H1 (cell line): ENCODE measurements at regions not wholly inside any gene's neighbourhood (a gene's known extent, or its start where the extent isn't known, plus 50 kb on each side); places are given as distances from the start of the nearest gene placed in this dataset.

Experiments used
- CTCF ChIA-PET: fragments of 300-600 bp; sonication (Branson Sonifier 250); formaldehyde crosslinking; loops from one replicate; lab custom pipeline; 2021; ENCODE audit not compliant: partially characterized antibody; lab: Charles Lee
- POLR2A ChIA-PET: fragments of 300-600 bp; sonication (Branson Sonifier 250); formaldehyde crosslinking; loops from one replicate; lab custom pipeline; 2021; ENCODE audit warnings: inconsistent platforms; ENCODE audit not compliant: partially characterized antibody; lab: Charles Lee
- DNase-seq, 2 experiments: peaks; one replicate each; pipeline versions ENCODE4 v3.0.0 to v3.0.0-alpha.2; 2010 to 2022; ENCODE audit warnings: low spot score in 2 of 2, low read depth in 1 of 2, mixed read lengths in 1 of 2
- FAIRE-seq: peaks from 2 replicates; lab custom pipeline; 2011; peaks lifted over from hg19 to GRCh38; lab: Jason Lieb, UNC
- H2AFZ ChIP-seq: 2 replicates; pipeline ENCODE4 v1.8.1; 2012; ENCODE audit warnings: low read length, inconsistent platforms
- H2AK5ac ChIP-seq: 2 replicates; pipeline ENCODE4 v1.6.1; 2013; ENCODE audit warnings: low read depth, low read length
- H2BK120ac ChIP-seq: replicated peaks from 2 replicates; pipeline ENCODE3; 2013; ENCODE audit warnings: low read depth, low read length, inconsistent platforms
- H2BK12ac ChIP-seq: 2 replicates; pipeline ENCODE4 v1.6.1; 2013; ENCODE audit warnings: low read depth, low read length
- H2BK15ac ChIP-seq: 2 replicates; pipeline ENCODE4 v1.6.1; 2013; ENCODE audit warnings: low read length
- H2BK20ac ChIP-seq: 2 replicates; pipeline ENCODE4 v1.6.1; 2013; ENCODE audit warnings: low read length
- H2BK5ac ChIP-seq: 2 replicates; pipeline ENCODE4 v1.6.1; 2013; ENCODE audit warnings: low read depth, low read length
- H3K14ac ChIP-seq: 2 replicates; pipeline ENCODE4 v1.6.1; 2013; ENCODE audit warnings: inconsistent platforms; ENCODE audit not compliant: insufficient read length
- H3K18ac ChIP-seq: 2 replicates; pipeline ENCODE4 v1.6.1; 2013; ENCODE audit warnings: low read length; ENCODE audit errors: extremely low read depth
- H3K23ac ChIP-seq: 2 replicates; pipeline ENCODE4 v1.6.1; 2013; ENCODE audit warnings: inconsistent platforms; ENCODE audit not compliant: insufficient read length
- H3K23me2 ChIP-seq: 2 replicates; pipeline ENCODE4 v1.6.1; 2013; ENCODE audit warnings: low read depth, low read length
- H3K27ac ChIP-seq: 2 replicates; pipeline ENCODE4 v1.6.1; 2011; ENCODE audit warnings: low read depth, low read length, inconsistent platforms
- H3K27me3 ChIP-seq, 4 experiments: replicated peaks in 1 of 4; 1 replicate in 1 of 4; 2 replicates in 3 of 4; pipeline versions ENCODE4 v1.6.1 to v1.8.1; 2011 to 2013; ENCODE audit warnings: low read length in 3 of 4, mild to moderate bottlenecking in 3 of 4, inconsistent platforms in 2 of 4, mixed read lengths in 2 of 4, moderate library complexity in 1 of 4; ENCODE audit not compliant: control insufficient read depth in 3 of 4, insufficient read depth in 3 of 4; ENCODE audit errors: extremely low read depth in 1 of 4
- H3K36me3 ChIP-seq, 4 experiments: 2 replicates each; pipeline versions ENCODE4 v1.6.1 to v1.8.1; 2011 to 2013; ENCODE audit warnings: mild to moderate bottlenecking in 4 of 4, low read length in 3 of 4, moderate library complexity in 2 of 4, control low read depth in 1 of 4, inconsistent platforms in 1 of 4; ENCODE audit not compliant: insufficient read depth in 4 of 4, control insufficient read depth in 2 of 4
- H3K4ac ChIP-seq: replicated peaks from 2 replicates; pipeline ENCODE3; 2013; ENCODE audit warnings: low read length, low read depth, mixed read lengths, inconsistent platforms; ENCODE audit not compliant: insufficient read length
- H3K4me1 ChIP-seq, 4 experiments: replicated peaks in 1 of 4; 1 replicate in 1 of 4; 2 replicates in 3 of 4; pipeline versions ENCODE4 v1.6.1 to v1.8.1; 2011 to 2013; ENCODE audit warnings: low read length in 3 of 4, inconsistent platforms in 2 of 4, mixed read lengths in 1 of 4; ENCODE audit not compliant: insufficient read depth in 4 of 4, control insufficient read depth in 3 of 4
- H3K4me2 ChIP-seq, 2 experiments: 2 replicates each; pipeline versions ENCODE4 v1.6.1 to v1.8.1; 2011 to 2013; ENCODE audit warnings: low read depth in 2 of 2, low read length in 2 of 2, control low read depth in 1 of 2, inconsistent platforms in 1 of 2, mild to moderate bottlenecking in 1 of 2; ENCODE audit not compliant: insufficient read depth in 1 of 2
- H3K4me3 ChIP-seq, 4 experiments: fragments of 200-600, 300-600 bp in 1 of 4; sonication (generic), shearing (Covaris generic), sonication (Bioruptor Twin) in 1 of 4; 2 replicates each; pipeline versions ENCODE4 v1.5.1 to v1.8.1; 2011 to 2016; ENCODE audit warnings: low read length in 4 of 4, low read depth in 3 of 4, control low read depth in 2 of 4, inconsistent platforms in 2 of 4, mild to moderate bottlenecking in 2 of 4, mixed read lengths in 1 of 4, moderate library complexity in 1 of 4; ENCODE audit not compliant: insufficient read depth in 2 of 4; ENCODE audit errors: extremely low read depth in 1 of 4
- H3K56ac ChIP-seq: replicated peaks from 2 replicates; pipeline ENCODE3; 2013; ENCODE audit warnings: low read depth, mild to moderate bottlenecking, mixed read lengths, low read length, inconsistent platforms; ENCODE audit not compliant: insufficient read length
- H3K79me1 ChIP-seq: 2 replicates; pipeline ENCODE4 v1.6.1; 2013; ENCODE audit warnings: low read depth, low read length, control low read depth
- H3K79me2 ChIP-seq, 2 experiments: 2 replicates each; pipeline versions ENCODE4 v1.6.1 to v1.8.1; 2012 to 2013; ENCODE audit warnings: low read length in 2 of 2, mild to moderate bottlenecking in 2 of 2, inconsistent platforms in 1 of 2; ENCODE audit not compliant: insufficient read depth in 2 of 2, control insufficient read depth in 1 of 2
- H3K9ac ChIP-seq, 4 experiments: replicated peaks in 1 of 4; 1 replicate in 1 of 4; 2 replicates in 3 of 4; pipeline versions ENCODE4 v1.6.1 to v1.8.1; 2011 to 2013; ENCODE audit warnings: low read depth in 3 of 4, low read length in 3 of 4, control low read depth in 2 of 4, mild to moderate bottlenecking in 2 of 4, moderate library complexity in 2 of 4, inconsistent platforms in 1 of 4; ENCODE audit errors: extremely low read depth in 1 of 4
- H3K9me3 ChIP-seq, 2 experiments: 2 replicates each; pipeline versions ENCODE4 v1.6.1 to v1.8.1; 2012 to 2013; ENCODE audit warnings: mild to moderate bottlenecking in 2 of 2, moderate library complexity in 2 of 2, control low read depth in 1 of 2, inconsistent platforms in 1 of 2, low read depth in 1 of 2, low read length in 1 of 2, mixed read lengths in 1 of 2; ENCODE audit not compliant: insufficient read depth in 2 of 2
- H4K20me1 ChIP-seq, 2 experiments: replicated peaks in 1 of 2; 2 replicates each; pipeline versions ENCODE3 to v1.8.1; 2011 to 2013; ENCODE audit warnings: inconsistent platforms in 2 of 2, low read length in 2 of 2, mild to moderate bottlenecking in 1 of 2; ENCODE audit not compliant: insufficient read depth in 2 of 2, control insufficient read depth in 1 of 2
- H4K5ac ChIP-seq: 2 replicates; pipeline ENCODE4 v1.6.1; 2013; ENCODE audit warnings: low read length, low read depth, mixed read lengths, inconsistent platforms; ENCODE audit not compliant: insufficient read length
- H4K8ac ChIP-seq: 2 replicates; pipeline ENCODE4 v1.8.0; 2013; ENCODE audit warnings: mild to moderate bottlenecking, moderate library complexity, low read length, inconsistent platforms; ENCODE audit not compliant: insufficient read depth; ENCODE audit errors: extremely low read depth
- H4K91ac ChIP-seq: replicated peaks from 2 replicates; pipeline ENCODE3; 2013; ENCODE audit warnings: low read length, mixed read lengths, inconsistent platforms; ENCODE audit not compliant: insufficient read length
- ASH2L ChIP-seq: fragments of 200-600, 300-600 bp; sonication (generic); IDR thresholded peaks from one replicate; pipeline ENCODE4 v1.7.1; 2017; ENCODE audit warnings: low read length
- CBX5 ChIP-seq: fragments of 300-800, 300-1000 bp; sonication (generic); IDR thresholded peaks from 2 replicates; pipeline ENCODE4 v1.7.1; 2016; ENCODE audit warnings: antibody characterized with exemption, low read length, low read depth
- CTCF ChIP-seq, 3 experiments: IDR thresholded peaks; 1 replicate in 2 of 3; 2 replicates in 1 of 3; pipeline versions ENCODE4 v1.5.1 to v1.6.1; 2011; ENCODE audit warnings: low read length in 3 of 3, mild to moderate bottlenecking in 3 of 3, inconsistent platforms in 2 of 3, low read depth in 1 of 3, moderate library complexity in 1 of 3; ENCODE audit not compliant: insufficient read depth in 1 of 3; ENCODE audit errors: control extremely low read depth in 1 of 3
- JUND ChIP-seq: IDR thresholded peaks from 2 replicates; pipeline ENCODE4 v1.6.1; 2011; ENCODE audit warnings: mild to moderate bottlenecking, improper control_type of control experiment, low read length
- KDM1A ChIP-seq: fragments of 200-600, 300-600 bp; sonication (generic); IDR thresholded peaks from 2 replicates; pipeline ENCODE4 v1.7.1; 2016; ENCODE audit warnings: mild to moderate bottlenecking, low read length, borderline replicate concordance
- POLR2A ChIP-seq, 2 experiments: IDR thresholded peaks; 1 replicate in 1 of 2; 2 replicates in 1 of 2; pipeline ENCODE4 v1.6.1; 2011; ENCODE audit warnings: low read depth in 2 of 2, low read length in 2 of 2, mild to moderate bottlenecking in 2 of 2; ENCODE audit errors: control extremely low read depth in 1 of 2
- RNF2 ChIP-seq: fragments of 200-900, 300-1000 bp; sonication (generic); IDR thresholded peaks from 2 replicates; pipeline ENCODE4 v1.7.1; 2016; ENCODE audit warnings: borderline replicate concordance, low read depth, mild to moderate bottlenecking, antibody characterized with exemption, low read length; ENCODE audit not compliant: poor library complexity, severe bottlenecking; ENCODE audit errors: missing control alignments
- RXRA ChIP-seq: IDR thresholded peaks from 2 replicates; pipeline ENCODE4 v1.6.1; 2011; ENCODE audit warnings: low read depth, mild to moderate bottlenecking, low read length, moderate library complexity; ENCODE audit not compliant: insufficient read depth
- SUZ12 ChIP-seq: fragments of 200-600 bp; sonication (generic); IDR thresholded peaks from 2 replicates; pipeline ENCODE4 v1.6.1; 2012; ENCODE audit warnings: mild to moderate bottlenecking, inconsistent platforms, low read length, moderate library complexity, mixed read lengths
- TAF1 ChIP-seq: IDR thresholded peaks from 2 replicates; pipeline ENCODE4 v1.6.1; 2011; ENCODE audit warnings: mild to moderate bottlenecking, low read depth, low read length
- TEAD4 ChIP-seq: IDR thresholded peaks from 2 replicates; pipeline ENCODE4 v1.6.1; 2012; ENCODE audit warnings: low read depth, low read length, inconsistent platforms, mixed read lengths
- ZNF274 ChIP-seq: IDR thresholded peaks from 2 replicates; pipeline ENCODE4 v1.7.0; 2012; ENCODE audit warnings: low read length, borderline replicate concordance; ENCODE audit errors: extremely low read depth
- WGBS, 2 experiments: shearing (Covaris generic) in 1 of 2; methylation state at CpG; one replicate each; pipeline versions ENCODE4 v1.1.6 to v1.1.7; 2013 to 2015; ENCODE audit warnings: low lambda C conversion rate in 2 of 2, mixed read lengths in 2 of 2, inconsistent platforms in 1 of 2, low coverage in 1 of 2, missing lambda C conversion rate in 1 of 2; ENCODE audit not compliant: insufficient replicate concordance in 2 of 2, insufficient coverage in 1 of 2, insufficient read length in 1 of 2; ENCODE audit errors: extremely low coverage in 1 of 2, missing lambda C conversion rate in 1 of 2; 5-methylcytosine and 5-hydroxymethylcytosine counted together

DNA sequence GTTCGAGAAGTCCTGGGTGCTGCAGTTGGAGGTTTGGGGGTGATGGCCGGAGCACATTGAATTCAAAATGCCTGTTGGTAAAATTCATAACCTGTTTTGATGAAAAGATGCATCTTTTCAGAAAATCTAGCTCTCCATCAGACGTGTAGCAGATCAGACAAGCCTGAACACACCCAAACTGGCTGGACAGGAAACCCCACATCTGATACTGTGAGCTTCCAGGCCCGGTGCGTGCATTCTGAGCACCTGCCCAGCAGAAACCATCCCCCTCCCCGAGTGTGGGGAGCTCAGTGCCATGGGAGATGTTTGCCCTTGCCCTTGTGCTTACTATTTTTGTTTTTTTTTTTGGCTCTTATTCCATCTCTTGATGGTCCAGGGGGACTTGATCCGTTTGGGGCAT, 417.1 kb downstream of the TCERG1L start:
- Histone ChIP-seq H3K4me1 (no peaks in the 10 kb centered on the region; a peak in 1 of 7 replicates), H3K56ac (no peak overlapping the region), H3K4ac (no peak overlapping the region), H3K27me3 (no peaks in the 10 kb centered on the region), H2AK5ac (no peak overlapping the region), H2BK15ac (no peak overlapping the region), H2BK20ac (no peak overlapping the region), H3K14ac (no peak overlapping the region), H3K23me2 (no peaks in the 10 kb centered on the region; the same call in 1 of the 2 replicates), H3K9me3 (no peaks in the 10 kb centered on the region), H3K4me2 (no peak overlapping the region), H2BK5ac (no peak overlapping the region), H3K4me3 (no peak overlapping the region), H3K23ac (no peak overlapping the region), H2BK12ac (no peak overlapping the region), H4K91ac (no peak overlapping the region), H3K79me2 (no peaks in the 10 kb centered on the region), H3K79me1 (no peaks in the 10 kb centered on the region), H2BK120ac (no peak overlapping the region), H3K27ac (no peak overlapping the region), H3K9ac (no peak overlapping the region), H4K8ac (no peak overlapping the region), H3K18ac (no peak overlapping the region), H3K36me3 (no peaks in the 10 kb centered on the region), H2AFZ (no peak overlapping the region), H4K5ac (no peak overlapping the region), H4K20me1 (no peaks in the 10 kb centered on the region)
- DNase-seq (no peak), FAIRE-seq (no peak)
- TF ChIP-seq KDM1A (no peak), POLR2A (IDR thresholded peaks at IDR 0.05; ENCODE audit: control extremely low read depth in 1 of 2, low read depth in 2 of 2, low read length in 2 of 2) (no peak), TEAD4 (no peak), JUND (no peak), TAF1 (no peak), RNF2 (no peak), CTCF (IDR thresholded peaks at IDR 0.05; ENCODE audit: control extremely low read depth in 1 of 3, insufficient read depth in 1 of 3, low read depth in 1 of 3, low read length in 3 of 3) (no peak), SUZ12 (no peak), ASH2L (no peak), RXRA (no peak), CBX5 (no peak), ZNF274 (no peak)
- 85% methylated on average over 7 of the region's 7 CpGs; no CpG with 5 or more reads in 1 of the 2 experiments for WGBS, 2 experiments
- ChIA-PET CTCF (interaction anchor here (1.1 to 1.7 kb wide), 4 partner anchors 42 to 559 kb away, joined by 3 to 6 read pairs (median 4); no protein-coding TSS in a partner anchor), POLR2A (no interaction called here)
